GM21515 (cell line): ENCODE measurements at regions not wholly inside any gene's neighbourhood (a gene's known extent, or its start where the extent isn't known, plus 50 kb on each side); places are given as distances from the start of the nearest gene placed in this dataset.
"Not testable (repeated sequence)": the region's sequence is repeated elsewhere in the genome, so short reads cannot be mapped to it uniquely, and the experiment has no call there.

ENCODE experiments used
- ATAC-seq: cut with Tn5 transposase; IDR thresholded peaks from one replicate; pipeline ENCODE4 v1.9.1; 2021; ENCODE audit not compliant: unreplicated experiment

DNA sequence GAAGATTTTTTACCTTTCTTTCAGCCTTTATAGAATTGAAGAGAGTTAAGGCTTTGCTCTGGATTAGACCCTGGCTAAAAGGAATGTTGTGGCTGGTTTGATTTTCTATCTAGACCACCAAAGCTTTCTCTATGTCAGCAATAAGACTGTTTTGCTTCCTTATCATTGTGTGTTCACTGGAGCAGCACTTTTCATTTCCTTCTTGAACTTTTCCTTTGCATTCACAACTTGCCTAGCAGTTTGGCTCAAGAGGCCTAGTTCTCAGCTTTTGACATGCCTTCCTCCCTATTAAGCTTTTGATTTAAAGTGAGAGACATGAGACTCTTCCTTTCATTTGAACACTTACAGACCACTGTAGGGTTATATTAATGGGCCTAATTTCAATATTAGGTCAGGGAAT lies 64.1 kb upstream of the USP15 start:
- ATAC-seq = no peak

DNA sequence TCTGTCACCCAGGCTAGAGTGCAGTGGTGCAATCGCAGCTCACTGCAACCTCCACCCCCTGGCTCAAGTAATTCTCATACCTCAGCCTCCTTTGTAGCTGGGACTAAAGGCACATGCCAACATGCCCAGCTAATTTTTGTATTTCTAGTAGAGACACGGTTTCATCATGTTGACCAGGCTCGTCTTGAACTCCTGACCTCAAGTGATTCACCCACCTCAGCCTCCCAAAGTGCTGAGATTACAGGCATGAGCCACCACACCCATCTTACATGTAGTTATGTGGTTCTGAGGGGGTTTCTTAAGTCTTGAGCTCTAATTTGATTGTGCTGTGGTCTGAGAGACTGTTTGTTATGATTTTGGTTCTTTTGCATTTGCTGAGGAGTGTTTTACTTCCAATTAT lies 57.3 kb upstream of the USP15 start:
- ATAC-seq = not testable (repeated sequence)

DNA sequence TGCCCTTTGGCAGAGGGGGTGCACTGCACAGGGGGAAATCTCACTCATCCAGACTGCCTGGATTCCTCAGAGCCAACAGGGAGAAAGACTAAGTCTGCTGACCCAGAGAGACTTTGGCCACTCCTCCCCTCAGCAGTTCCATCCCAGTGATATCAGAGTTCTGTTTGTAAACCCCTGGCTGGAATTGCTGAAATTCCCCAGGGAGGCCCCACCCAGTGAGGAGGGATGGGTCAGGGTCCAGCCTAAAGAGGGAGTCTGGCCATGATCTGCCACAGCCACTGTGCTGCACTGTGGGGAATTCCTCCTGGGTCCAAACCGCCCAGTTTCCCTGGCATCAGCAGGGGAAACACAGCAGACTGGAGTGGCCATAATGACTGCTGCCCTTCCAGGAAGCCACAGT lies 54.9 kb upstream of the USP15 start:
- ATAC-seq = no peak

DNA sequence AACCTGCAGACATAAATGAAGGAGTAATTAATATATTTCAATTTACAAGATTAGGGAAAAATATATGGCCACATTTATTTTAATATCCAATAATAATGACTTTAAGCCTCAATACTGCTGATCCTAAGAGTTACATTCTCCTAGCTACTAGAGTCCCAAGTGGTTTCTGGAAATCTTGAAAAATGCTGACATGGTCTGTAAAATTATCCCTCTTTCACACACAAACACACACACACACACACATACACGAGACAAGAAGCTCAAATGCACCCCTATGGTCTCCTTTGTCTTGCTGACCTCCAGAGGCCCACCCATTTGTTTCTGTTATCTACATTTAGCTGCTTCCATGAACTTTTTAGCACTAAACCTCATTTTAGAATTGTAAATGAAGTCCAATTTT lies 53.0 kb upstream of the USP15 start:
- ATAC-seq = no peak
